Fibroblast of skin of scalp (primary cell): ENCODE measurements at regions not wholly inside any gene's neighbourhood (a gene's known extent, or its start where the extent isn't known, plus 50 kb on each side); places are given as distances from the start of the nearest gene placed in this dataset.
"Not testable (repeated sequence)": the region's sequence is repeated elsewhere in the genome, so short reads cannot be mapped to it uniquely, and the experiment has no call there.

ENCODE experiments used
- DNase-seq: peaks from one replicate; pipeline ENCODE4 v3.0.0-alpha.2; 2013

GRCh38 chrX:125378205-125378604, 58.5 kb downstream of the TEX13C start:
- no peak for DNase-seq

GRCh38 chrX:125378770-125379169, 59.1 kb downstream of the TEX13C start:
- DNase-seq, result no peak

- no peak for DNase-seq
Measured at GRCh38 chrX:125382148-125382628, 62.5 kb downstream of the TEX13C start.

- no peak for DNase-seq
Measured at GRCh38 chrX:125382889-125383288, 63.2 kb downstream of the TEX13C start.

GRCh38 chrX:125384867-125385266, 65.2 kb downstream of the TEX13C start:
- no peak for DNase-seq

GRCh38 chrX:125387945-125388344, 68.3 kb downstream of the TEX13C start:
- DNase-seq, result no peak

- DNase-seq, result no peak
Measured at GRCh38 chrX:125394449-125394848, 74.8 kb downstream of the TEX13C start.

- no peak for DNase-seq
Measured at GRCh38 chrX:125395626-125396025, 76.0 kb downstream of the TEX13C start.

- no peak for DNase-seq
Measured at GRCh38 chrX:125398959-125399440, 79.3 kb downstream of the TEX13C start.

- no peak for DNase-seq
Measured at GRCh38 chrX:125402807-125403206, 83.1 kb downstream of the TEX13C start.

- DNase-seq, result no peak
Measured at GRCh38 chrX:125404667-125405160, 85.0 kb downstream of the TEX13C start.

- DNase-seq, result no peak
Measured at GRCh38 chrX:125405339-125405738, 85.7 kb downstream of the TEX13C start.

GRCh38 chrX:125407314-125407713, 87.6 kb downstream of the TEX13C start:
- DNase-seq, result no peak

GRCh38 chrX:125420809-125421208, 101.1 kb downstream of the TEX13C start:
- DNase-seq, result no peak

GRCh38 chrX:125422986-125423385, 103.3 kb downstream of the TEX13C start:
- no peak for DNase-seq

- no peak for DNase-seq
Measured at GRCh38 chrX:125424536-125424935, 104.9 kb downstream of the TEX13C start.

GRCh38 chrX:125436855-125437254, 117.2 kb downstream of the TEX13C start:
- DNase-seq, result peak; percentile 6

- DNase-seq, result peak; percentile 0
Measured at GRCh38 chrX:125439194-125439849, 119.7 kb downstream of the TEX13C start.

GRCh38 chrX:125444659-125445058, 125.0 kb downstream of the TEX13C start:
- DNase-seq, result peak; percentile 53

- DNase-seq, result no peak
Measured at GRCh38 chrX:125475482-125475881, 155.8 kb downstream of the TEX13C start.

GRCh38 chrX:125492439-125492838, 172.8 kb downstream of the TEX13C start:
- no peak for DNase-seq

GRCh38 chrX:125493004-125493403, 173.3 kb downstream of the TEX13C start:
- not testable (repeated sequence) for DNase-seq

GRCh38 chrX:125497667-125498066, 178.0 kb downstream of the TEX13C start:
- no peak for DNase-seq

GRCh38 chrX:125503769-125504168, 184.1 kb downstream of the TEX13C start:
- no peak for DNase-seq

- no peak for DNase-seq
Measured at GRCh38 chrX:125505207-125505606, 185.5 kb downstream of the TEX13C start.
